Loucy (cell line): ENCODE measurements at regions not wholly inside any gene's neighbourhood (a gene's known extent, or its start where the extent isn't known, plus 50 kb on each side); places are given as distances from the start of the nearest gene placed in this dataset.

Experiments
- H2AFZ ChIP-seq: fragments of 200-600 bp; sonication (generic); 2 replicates; pipeline ENCODE4 v1.6.0; 2016; ENCODE audit warnings: antibody characterized with exemption, mild to moderate bottlenecking, low read length, moderate library complexity
- H3F3A ChIP-seq: fragments of 200-600 bp; 2 replicates; pipeline ENCODE4 v1.6.0; 2016; ENCODE audit warnings: antibody characterized with exemption, low read depth, mild to moderate bottlenecking
- H3K27me3 ChIP-seq: fragments of 200-600 bp; sonication (generic); 2 replicates; pipeline ENCODE4 v1.6.1; 2014; ENCODE audit warnings: low read length, mild to moderate bottlenecking; ENCODE audit not compliant: insufficient read depth, poor library complexity, severe bottlenecking
- H3K36me3 ChIP-seq: fragments of 200-600 bp; sonication (generic); 2 replicates; pipeline ENCODE4 v1.6.1; 2016; ENCODE audit warnings: low read length; ENCODE audit not compliant: insufficient read depth
- H3K4me1 ChIP-seq: fragments of 200-600 bp; sonication (generic); 2 replicates; pipeline ENCODE4 v1.5.1; 2014; ENCODE audit warnings: low read length, mild to moderate bottlenecking; ENCODE audit not compliant: insufficient read depth, poor library complexity, severe bottlenecking
- H3K4me2 ChIP-seq: fragments of 200-600 bp; sonication (generic); 2 replicates; pipeline ENCODE4 v1.6.0; 2014; ENCODE audit warnings: antibody characterized with exemption, low read length, low read depth, mild to moderate bottlenecking; ENCODE audit not compliant: poor library complexity, severe bottlenecking
- H3K4me3 ChIP-seq: fragments of 200-600 bp; sonication (generic); 2 replicates; pipeline ENCODE4 v1.5.1; 2014; ENCODE audit warnings: low read length, mild to moderate bottlenecking, mixed read lengths; ENCODE audit not compliant: poor library complexity, severe bottlenecking
- H3K79me2 ChIP-seq: fragments of 200-600 bp; sonication (generic); 2 replicates; pipeline ENCODE4 v1.6.1; 2014; ENCODE audit warnings: low read length; ENCODE audit not compliant: insufficient read depth
- H3K9ac ChIP-seq: fragments of 200-600 bp; sonication (generic); 2 replicates; pipeline ENCODE4 v1.6.0; 2014; ENCODE audit warnings: mild to moderate bottlenecking, low read depth, low read length, moderate library complexity; ENCODE audit not compliant: poor library complexity, severe bottlenecking
- H3K9me2 ChIP-seq: fragments of 200-600 bp; sonication (generic); replicated peaks from 2 replicates; pipeline ENCODE4 v1.6.1; 2016; ENCODE audit warnings: low read depth, low read length, mixed read lengths
- H3K9me3 ChIP-seq: fragments of 200-600 bp; sonication (generic); 2 replicates; pipeline ENCODE4 v1.6.1; 2014; ENCODE audit warnings: mild to moderate bottlenecking, antibody characterized with exemption, low read length, low read depth; ENCODE audit not compliant: insufficient read depth
- H4K20me1 ChIP-seq: fragments of 200-600 bp; sonication (generic); 2 replicates; pipeline ENCODE4 v1.6.0; 2014; ENCODE audit warnings: antibody characterized with exemption, low read length, mild to moderate bottlenecking; ENCODE audit not compliant: insufficient read depth, poor library complexity, severe bottlenecking
- CTCF ChIP-seq: fragments of 200-600 bp; sonication (generic); conservative IDR thresholded peaks from 2 replicates; pipeline ENCODE4 v1.5.1; 2014; ENCODE audit warnings: mild to moderate bottlenecking, antibody characterized with exemption, low read length
- EZH2phosphoT487 ChIP-seq: fragments of 200-600 bp; IDR thresholded peaks from 2 replicates; pipeline ENCODE4 v1.6.1; 2018; ENCODE audit warnings: antibody characterized with exemption, mild to moderate bottlenecking, moderate library complexity, borderline replicate concordance

- H2AFZ ChIP-seq: no peak overlapping the region
- no peak overlapping the region for H3K4me3 ChIP-seq
These were observed 718.8 kb upstream of the TMEM132C start for GRCh38 chr12:127548123-127548553.

DNA sequence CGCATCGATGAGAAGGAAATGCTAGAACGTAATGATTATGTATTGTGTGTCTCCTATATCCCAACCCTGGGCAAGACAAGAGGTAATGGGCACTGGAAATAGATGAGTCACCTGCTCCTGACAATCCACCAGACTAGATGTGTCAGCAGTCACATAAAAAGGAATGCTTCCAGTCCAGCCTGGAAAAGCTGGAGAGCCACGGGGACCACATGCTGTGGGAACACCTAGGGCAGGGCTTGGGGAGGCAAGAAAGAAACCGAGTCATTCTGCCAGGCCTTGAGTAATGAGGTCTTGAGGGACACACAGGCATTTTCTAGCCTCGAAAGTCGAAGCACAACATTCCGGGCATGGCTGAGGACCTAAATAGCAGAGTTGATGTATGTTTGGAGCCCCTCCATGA is 716.7 kb upstream of the TMEM132C start:
- Histone ChIP-seq H3K36me3 (no peaks in the 10 kb centered on the region), H3K79me2 (no peaks in the 10 kb centered on the region), H3K27me3 (no peaks in the 10 kb centered on the region), H3K9me3 (no peaks in the 10 kb centered on the region), H4K20me1 (no peaks in the 10 kb centered on the region), H3F3A (no peaks in the 10 kb centered on the region), H3K9ac (no peak overlapping the region), H2AFZ (no peak overlapping the region), H3K4me2 (no peak overlapping the region), H3K9me2 (no peaks in the 10 kb centered on the region), H3K4me1 (peaks cover 5% of the 10 kb centered on the region), H3K4me3 (no peak overlapping the region)
- TF ChIP-seq EZH2phosphoT487 (no peak), CTCF (no peak)

More at GRCh38 chr12:127548123-127548553, 718.8 kb upstream of the TMEM132C start:
- Histone ChIP-seq H3K4me2 (no peak overlapping the region), H3K9ac (no peak overlapping the region), H3K27me3 (no peaks in the 10 kb centered on the region), H3K9me2 (no peaks in the 10 kb centered on the region), H3F3A (no peaks in the 10 kb centered on the region), H3K79me2 (no peaks in the 10 kb centered on the region), H3K36me3 (no peaks in the 10 kb centered on the region), H3K4me1 (no peaks in the 10 kb centered on the region), H4K20me1 (no peaks in the 10 kb centered on the region), H3K9me3 (no peaks in the 10 kb centered on the region)
- no peak for TF ChIP-seq EZH2phosphoT487
- TF ChIP-seq CTCF: no peak

DNA sequence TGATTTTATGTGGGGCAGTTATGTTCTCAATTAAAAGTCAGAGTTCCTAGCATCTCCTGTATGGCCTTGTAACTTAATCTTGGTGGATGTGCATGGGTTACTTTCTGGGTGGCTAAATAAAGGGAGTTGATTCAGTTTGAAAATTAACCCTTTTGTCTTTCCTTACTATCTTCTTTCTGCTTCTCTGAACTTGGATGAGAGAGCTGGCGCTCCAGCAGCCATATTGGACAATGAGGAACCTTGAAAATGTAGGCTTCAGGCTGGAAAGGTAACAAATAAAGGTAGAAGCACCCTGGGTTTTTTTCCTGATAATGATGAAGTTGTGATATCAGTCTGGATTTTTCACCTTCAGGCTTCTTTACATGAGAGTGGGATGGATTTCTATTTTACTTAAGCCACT is 714.1 kb upstream of the TMEM132C start:
- Histone ChIP-seq H3K9me2 (no peaks in the 10 kb centered on the region), H3K4me2 (no peak overlapping the region), H3F3A (no peaks in the 10 kb centered on the region), H3K9ac (no peak overlapping the region), H3K4me3 (no peak overlapping the region), H3K36me3 (no peaks in the 10 kb centered on the region), H3K79me2 (no peaks in the 10 kb centered on the region), H3K27me3 (no peaks in the 10 kb centered on the region), H3K9me3 (no peaks in the 10 kb centered on the region), H2AFZ (no peak overlapping the region), H4K20me1 (no peaks in the 10 kb centered on the region), H3K4me1 (peaks cover 7% of the 10 kb centered on the region)
- TF ChIP-seq CTCF (no peak), EZH2phosphoT487 (no peak)
